Caco-2 (cell line): ENCODE measurements at regions not wholly inside any gene's neighbourhood (a gene's known extent, or its start where the extent isn't known, plus 50 kb on each side); places are given as distances from the start of the nearest gene placed in this dataset.

Experiments used
- BruUV-seq: library from RNA; stranded (reverse); fragments of 400-500 nt; replicated peaks from 2 replicates; lab custom pipeline; 2021; lab: Mats Ljungman, UMichigan
- CTCF ChIA-PET: fragments of 300-600 bp; sonication (Branson Sonifier 250); formaldehyde crosslinking; loops from one replicate; lab custom pipeline; 2022; ENCODE audit warnings: antibody characterized with exemption; lab: Charles Lee
- POLR2A ChIA-PET: fragments of 300-600 bp; sonication (Branson Sonifier 250); formaldehyde crosslinking; loops from one replicate; lab custom pipeline; 2022; ENCODE audit warnings: antibody characterized with exemption; lab: Charles Lee
- DNase-seq, 2 experiments: peaks; one replicate each; pipeline versions ENCODE4 v3.0.0 to v3.0.0-alpha.2; 2020 to 2022
- H3K27me3 ChIP-seq: replicated peaks from 2 replicates; pipeline ENCODE4 v1.6.0; 2011; ENCODE audit warnings: low read length; ENCODE audit not compliant: control insufficient read depth, insufficient read depth
- H3K36me3 ChIP-seq: 2 replicates; pipeline ENCODE4 v1.5.1; 2011; ENCODE audit warnings: low read length; ENCODE audit not compliant: control insufficient read depth, insufficient read depth
- H3K4me1 ChIP-seq: fragments of 250-450 bp; sonication (Bioruptor Pico); 2 replicates; pipeline ENCODE4 v1.5.1; 2020; ENCODE audit warnings: mild to moderate bottlenecking
- H3K4me3 ChIP-seq: 2 replicates; pipeline ENCODE4 v1.5.1; 2011; ENCODE audit warnings: low read depth, mild to moderate bottlenecking, control low read depth, low read length
- H3K9me3 ChIP-seq: fragments of 250-450 bp; sonication (Bioruptor Pico); 2 replicates; pipeline ENCODE4 v1.5.1; 2020; ENCODE audit warnings: mild to moderate bottlenecking, moderate library complexity
- H3K27ac Mint-ChIP-seq: one replicate; pipeline ENCODE4 v1.8.0; 2022; ENCODE audit warnings: mixed read lengths; ENCODE audit not compliant: unreplicated experiment
- H3K27me3 Mint-ChIP-seq: one replicate; pipeline ENCODE4 v1.8.0; 2022; ENCODE audit warnings: mixed read lengths; ENCODE audit not compliant: insufficient read depth, unreplicated experiment
- H3K36me3 Mint-ChIP-seq: one replicate; pipeline ENCODE4 v1.8.0; 2022; ENCODE audit warnings: mild to moderate bottlenecking, mixed read lengths; ENCODE audit not compliant: insufficient read depth, unreplicated experiment
- H3K4me1 Mint-ChIP-seq: one replicate; pipeline ENCODE4 v1.8.0; 2022; ENCODE audit warnings: low read depth, mixed read lengths; ENCODE audit not compliant: unreplicated experiment
- H3K4me3 Mint-ChIP-seq: one replicate; pipeline ENCODE4 v1.8.0; 2022; ENCODE audit warnings: mild to moderate bottlenecking, moderate library complexity, mixed read lengths; ENCODE audit not compliant: unreplicated experiment
- H3K9me3 Mint-ChIP-seq: one replicate; pipeline ENCODE4 v1.8.0; 2022; ENCODE audit warnings: mixed read lengths; ENCODE audit not compliant: unreplicated experiment
- CTCF ChIP-seq, 2 experiments: fragments of 200-600 bp in 1 of 2; IDR thresholded peaks; 1 replicate in 1 of 2; 2 replicates in 1 of 2; pipeline versions ENCODE4 v1.5.1 to v1.8.0; 2011 to 2022; ENCODE audit warnings: antibody characterized with exemption in 1 of 2, control low read depth in 1 of 2, inconsistent platforms in 1 of 2, low read depth in 1 of 2, low read length in 1 of 2, mild to moderate bottlenecking in 1 of 2, moderate library complexity in 1 of 2; ENCODE audit not compliant: insufficient read depth in 1 of 2, severe bottlenecking in 1 of 2, unreplicated experiment in 1 of 2
- intact Hi-C: fragments of 100-400 bp; cut with micrococcal nuclease; formaldehyde crosslinking; loops from one replicate; pipeline ENCODE4 v1.10.0; 2022; ENCODE audit not compliant: unreplicated experiment

- H3K27ac Mint-ChIP-seq, result no peak overlapping the region
- no peak overlapping the region for H3K4me3 Mint-ChIP-seq
- no peaks in the 10 kb centered on the region for H3K27me3 Mint-ChIP-seq
- BruUV-seq, result no TSS peak
- peaks cover 10% of the 10 kb centered on the region for H3K4me1 Mint-ChIP-seq
- Histone ChIP-seq H3K27me3 (no peaks in the 10 kb centered on the region), H3K9me3 (peaks cover 5% of the 10 kb centered on the region; the same call in 1 of the 2 replicates), H3K36me3 (no peaks in the 10 kb centered on the region), H3K4me3 (no peak overlapping the region), H3K4me1 (peaks cover 16% of the 10 kb centered on the region)
- H3K9me3 Mint-ChIP-seq, result peaks cover 4% of the 10 kb centered on the region
- H3K36me3 Mint-ChIP-seq, result no peaks in the 10 kb centered on the region
- no peak for DNase-seq
- POLR2A ChIA-PET, result no interaction called here
- intact Hi-C loops, result no loop called here
- TF ChIP-seq CTCF (IDR thresholded peaks at IDR 0.05; ENCODE audit: insufficient read depth in 1 of 2, low read depth in 1 of 2, low read length in 1 of 2, severe bottlenecking in 1 of 2, unreplicated experiment in 1 of 2), result no peak
- CTCF ChIA-PET, result no interaction called here
Measured at GRCh38 chr2:150166313-150167051, 321.0 kb downstream of the RND3 start.

GRCh38 chr2:150165988-150166312, 321.5 kb downstream of the RND3 start:
- Mint-ChIP-seq H3K9me3 (no peaks in the 10 kb centered on the region), H3K4me3 (no peak overlapping the region), H3K27me3 (no peaks in the 10 kb centered on the region), H3K36me3 (no peaks in the 10 kb centered on the region), H3K4me1 (peaks cover 10% of the 10 kb centered on the region), H3K27ac (no peak overlapping the region)
- Histone ChIP-seq H3K9me3 (peaks cover 5% of the 10 kb centered on the region; the same call in 1 of the 2 replicates), H3K27me3 (no peaks in the 10 kb centered on the region), H3K4me1 (peaks cover 16% of the 10 kb centered on the region), H3K36me3 (no peaks in the 10 kb centered on the region), H3K4me3 (no peak overlapping the region)
- no peak for TF ChIP-seq CTCF (IDR thresholded peaks at IDR 0.05; ENCODE audit: insufficient read depth in 1 of 2, low read depth in 1 of 2, low read length in 1 of 2, severe bottlenecking in 1 of 2, unreplicated experiment in 1 of 2)
- no TSS peak for BruUV-seq
- no peak for DNase-seq
- ChIA-PET POLR2A (no interaction called here), CTCF (no interaction called here)
- intact Hi-C loops, result no loop called here

GRCh38 chr2:150165442-150165841, 322.0 kb downstream of the RND3 start:
- H3K27me3 ChIP-seq, result no peaks in the 10 kb centered on the region
- Mint-ChIP-seq H3K4me3 (no peak overlapping the region), H3K27me3 (no peaks in the 10 kb centered on the region), H3K9me3 (no peaks in the 10 kb centered on the region), H3K27ac (no peak overlapping the region), H3K36me3 (no peaks in the 10 kb centered on the region), H3K4me1 (peaks cover 10% of the 10 kb centered on the region)
- ChIA-PET POLR2A (no interaction called here), CTCF (no interaction called here)
- no peak for DNase-seq
- H3K4me1 ChIP-seq, result peaks cover 16% of the 10 kb centered on the region
- H3K36me3 ChIP-seq, result no peaks in the 10 kb centered on the region
- no TSS peak for BruUV-seq
- TF ChIP-seq CTCF (IDR thresholded peaks at IDR 0.05; ENCODE audit: insufficient read depth in 1 of 2, low read depth in 1 of 2, low read length in 1 of 2, severe bottlenecking in 1 of 2, unreplicated experiment in 1 of 2), result no peak
- H3K4me3 ChIP-seq, result no peak overlapping the region
- no peaks in the 10 kb centered on the region; the same call in 1 of the 2 replicates for H3K9me3 ChIP-seq
- intact Hi-C loops, result no loop called here
